SK-N-SH treated with all-trans-retinoic acid at 6 μM for 48 hours (cell line): ENCODE measurements at regions not wholly inside any gene's neighbourhood (a gene's known extent, or its start where the extent isn't known, plus 50 kb on each side); places are given as distances from the start of the nearest gene placed in this dataset.

Experiments
- ARNTL ChIP-seq: fragments of 450-650 bp; formaldehyde crosslinking; IDR thresholded peaks from 2 replicates; pipeline ENCODE4 v1.5.0; 2020; ENCODE audit warnings: low read depth, mild to moderate bottlenecking, moderate library complexity, borderline replicate concordance
- BACH2 ChIP-seq: fragments of 250-450 bp; sonication (Bioruptor Pico); IDR thresholded peaks from 2 replicates; pipeline ENCODE4 v1.9.0; 2021; ENCODE audit warnings: mild to moderate bottlenecking, borderline replicate concordance
- CSDC2 ChIP-seq: fragments of 250-450 bp; sonication (Bioruptor Pico); IDR thresholded peaks from 2 replicates; pipeline ENCODE4 v1.5.0; 2020; ENCODE audit warnings: mild to moderate bottlenecking, moderate library complexity
- ESRRG ChIP-seq: fragments of 250-450 bp; sonication (Bioruptor Pico); IDR thresholded peaks from 2 replicates; pipeline ENCODE4 v1.6.1; 2021; ENCODE audit warnings: mild to moderate bottlenecking
- GLIS3 ChIP-seq: fragments of 250-450 bp; sonication (Bioruptor Pico); IDR thresholded peaks from 2 replicates; pipeline ENCODE4 v1.5.0; 2020; ENCODE audit warnings: mild to moderate bottlenecking, moderate library complexity
- PPARA ChIP-seq: fragments of 250-450 bp; sonication (Bioruptor Pico); IDR thresholded peaks from 2 replicates; pipeline ENCODE4 v1.5.0; 2020; ENCODE audit warnings: mild to moderate bottlenecking, borderline replicate concordance
- RARB ChIP-seq: fragments of 250-450 bp; sonication (Bioruptor Pico); IDR thresholded peaks from 2 replicates; pipeline ENCODE4 v1.8.0; 2021; ENCODE audit warnings: mild to moderate bottlenecking, moderate library complexity
- TCF4 ChIP-seq: fragments of 250-450 bp; sonication (Bioruptor Pico); IDR thresholded peaks from 2 replicates; pipeline ENCODE4 v1.8.0; 2021; ENCODE audit warnings: mild to moderate bottlenecking, moderate library complexity, borderline replicate concordance
- ZC3H10 ChIP-seq: fragments of 250-450 bp; sonication (Bioruptor Pico); IDR thresholded peaks from 2 replicates; pipeline ENCODE4 v1.5.1; 2021; ENCODE audit warnings: mild to moderate bottlenecking, moderate library complexity
- ZFP3 ChIP-seq: fragments of 250-450 bp; sonication (Bioruptor Pico); IDR thresholded peaks from 2 replicates; pipeline ENCODE4 v1.5.0; 2020; ENCODE audit warnings: mild to moderate bottlenecking, moderate library complexity
- ZNF70 ChIP-seq: fragments of 450-650 bp; formaldehyde crosslinking; IDR thresholded peaks from 2 replicates; pipeline ENCODE4 v1.5.0; 2020; ENCODE audit warnings: mild to moderate bottlenecking, moderate library complexity
- ZNF8 ChIP-seq: fragments of 450-650 bp; formaldehyde crosslinking; IDR thresholded peaks from 2 replicates; pipeline ENCODE4 v1.5.0; 2020; ENCODE audit warnings: mild to moderate bottlenecking, moderate library complexity

- TF ChIP-seq GLIS3 (CRISPR knock-in tag) (no peak), PPARA (CRISPR knock-in tag) (no peak), ZC3H10 (CRISPR knock-in tag) (no peak), ZNF70 (CRISPR knock-in tag) (no peak), ARNTL (CRISPR knock-in tag) (no peak), ZNF8 (no peak), ZFP3 (CRISPR knock-in tag) (no peak), CSDC2 (CRISPR knock-in tag) (no peak), ESRRG (CRISPR knock-in tag) (no peak), BACH2 (CRISPR knock-in tag) (no peak), TCF4 (CRISPR knock-in tag) (no peak), RARB (CRISPR knock-in tag) (no peak)
Observed at GRCh38 chr2:8178911-8179310, 502.9 kb upstream of the ID2 start.
